ENCODE measurements at regions not wholly inside any gene's neighbourhood (a gene's known extent, or its start where the extent isn't known, plus 50 kb on each side); places are given as distances from the start of the nearest gene placed in this dataset.
"Not testable (repeated sequence)": the region's sequence is repeated elsewhere in the genome, so short reads cannot be mapped to it uniquely, and the experiment has no call there.

DNA sequence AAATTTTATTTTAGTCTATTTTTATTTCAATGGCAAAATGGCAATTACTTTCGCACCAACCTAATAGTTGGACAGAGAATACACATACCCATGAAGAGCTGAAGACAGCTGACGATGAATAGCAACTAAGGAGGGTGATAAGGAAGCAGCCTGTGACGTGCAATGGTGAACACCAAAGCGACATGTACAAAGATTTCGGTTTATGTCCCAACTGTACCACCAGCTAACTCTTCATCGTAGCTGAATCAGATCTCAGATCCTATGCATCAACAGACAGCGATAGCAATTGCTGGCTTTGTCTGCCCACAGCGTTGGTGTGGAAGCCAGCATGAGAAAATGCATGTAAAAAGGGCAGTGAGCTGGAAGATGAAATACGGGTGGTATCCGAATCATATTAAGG is 130.6 kb upstream of the ANKH start:
- H3K4me3 ChIP-seq (ENCODE audit: control insufficient read depth, low read depth, low read length), result no peak overlapping the region
- TF ChIP-seq, protein P1, sequence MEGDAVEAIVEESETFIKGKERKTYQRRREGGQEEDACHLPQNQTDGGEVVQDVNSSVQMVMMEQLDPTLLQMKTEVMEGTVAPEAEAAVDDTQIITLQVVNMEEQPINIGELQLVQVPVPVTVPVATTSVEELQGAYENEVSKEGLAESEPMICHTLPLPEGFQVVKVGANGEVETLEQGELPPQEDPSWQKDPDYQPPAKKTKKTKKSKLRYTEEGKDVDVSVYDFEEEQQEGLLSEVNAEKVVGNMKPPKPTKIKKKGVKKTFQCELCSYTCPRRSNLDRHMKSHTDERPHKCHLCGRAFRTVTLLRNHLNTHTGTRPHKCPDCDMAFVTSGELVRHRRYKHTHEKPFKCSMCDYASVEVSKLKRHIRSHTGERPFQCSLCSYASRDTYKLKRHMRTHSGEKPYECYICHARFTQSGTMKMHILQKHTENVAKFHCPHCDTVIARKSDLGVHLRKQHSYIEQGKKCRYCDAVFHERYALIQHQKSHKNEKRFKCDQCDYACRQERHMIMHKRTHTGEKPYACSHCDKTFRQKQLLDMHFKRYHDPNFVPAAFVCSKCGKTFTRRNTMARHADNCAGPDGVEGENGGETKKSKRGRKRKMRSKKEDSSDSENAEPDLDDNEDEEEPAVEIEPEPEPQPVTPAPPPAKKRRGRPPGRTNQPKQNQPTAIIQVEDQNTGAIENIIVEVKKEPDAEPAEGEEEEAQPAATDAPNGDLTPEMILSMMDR (IDR thresholded peaks at IDR 0.05; ENCODE audit: control insufficient read depth, insufficient read depth, low read depth, low read length, missing control alignments), result no peak
- no peak for DNase-seq (ENCODE audit: low read depth)

DNA sequence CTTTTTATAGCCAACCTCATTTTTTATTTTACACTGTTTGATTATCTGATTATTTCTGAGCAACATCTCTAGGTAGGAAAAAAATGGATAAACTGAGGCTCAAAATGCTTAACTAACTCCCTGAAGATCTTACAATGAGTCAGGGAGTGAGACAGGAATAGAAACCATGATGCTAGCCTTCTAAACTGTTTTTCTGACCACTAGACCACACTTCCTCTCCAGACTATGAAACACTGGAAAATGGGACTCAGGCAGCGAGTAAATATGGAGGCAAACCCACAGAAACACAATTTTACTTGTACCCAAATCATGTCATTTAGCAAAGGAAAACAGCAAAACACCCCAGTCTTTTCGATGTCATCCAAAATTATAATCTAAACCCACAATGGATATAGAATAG is 129.9 kb upstream of the ANKH start:
- H3K4me3 ChIP-seq (ENCODE audit: control insufficient read depth, low read depth, low read length), result no peak overlapping the region
- TF ChIP-seq, protein P1 (IDR thresholded peaks at IDR 0.05; ENCODE audit: control insufficient read depth, insufficient read depth, low read depth, low read length, missing control alignments), result no peak
- DNase-seq (ENCODE audit: low read depth), result no peak

DNA sequence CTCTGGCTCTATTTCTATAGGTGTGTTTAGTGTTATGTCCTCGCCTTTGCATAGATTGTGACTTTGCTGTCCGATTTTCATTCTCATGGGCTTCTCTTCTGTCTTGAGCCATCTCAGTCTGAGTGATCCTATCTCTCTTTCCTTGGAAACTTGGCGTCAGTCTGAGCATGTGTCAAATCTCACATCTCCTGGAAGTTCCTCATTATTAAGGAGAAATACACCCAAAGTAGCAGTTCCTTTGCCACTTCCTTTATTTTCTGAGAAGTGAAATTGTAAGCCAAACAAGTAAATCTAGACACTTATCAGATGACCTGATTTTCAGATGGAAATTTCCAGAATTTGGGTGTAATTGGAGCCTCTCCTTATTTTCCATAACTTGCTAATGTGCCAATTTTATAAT is 126.9 kb upstream of the ANKH start:
- no peak for DNase-seq (ENCODE audit: low read depth)
- no peak overlapping the region for H3K4me3 ChIP-seq (ENCODE audit: control insufficient read depth, low read depth, low read length)
- TF ChIP-seq, protein P1 (IDR thresholded peaks at IDR 0.05; ENCODE audit: control insufficient read depth, insufficient read depth, low read depth, low read length, missing control alignments), result no peak

DNA sequence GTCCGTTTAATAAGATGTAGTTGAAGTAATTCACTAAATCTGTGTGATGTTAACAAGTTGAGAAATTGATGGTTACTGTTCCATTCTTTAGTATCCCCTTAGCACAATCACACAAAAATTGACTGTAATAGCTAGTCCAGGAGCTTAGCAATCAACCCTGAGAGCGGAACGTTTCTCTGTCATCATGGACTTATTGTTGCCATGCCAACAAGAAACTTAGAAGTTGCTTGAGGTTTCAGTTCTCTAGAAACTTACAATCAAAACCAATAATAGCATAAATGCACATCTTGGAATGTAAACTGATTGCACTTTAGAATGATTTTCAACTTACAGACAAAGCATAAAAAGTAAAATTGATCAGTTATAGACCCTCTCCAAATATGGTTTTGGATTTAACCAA is 125.4 kb upstream of the ANKH start:
- H3K4me3 ChIP-seq (ENCODE audit: control insufficient read depth, low read depth, low read length), result no peak overlapping the region
- TF ChIP-seq, protein P1 (IDR thresholded peaks at IDR 0.05; ENCODE audit: control insufficient read depth, insufficient read depth, low read depth, low read length, missing control alignments), result no peak
- no peak for DNase-seq (ENCODE audit: low read depth)

DNA sequence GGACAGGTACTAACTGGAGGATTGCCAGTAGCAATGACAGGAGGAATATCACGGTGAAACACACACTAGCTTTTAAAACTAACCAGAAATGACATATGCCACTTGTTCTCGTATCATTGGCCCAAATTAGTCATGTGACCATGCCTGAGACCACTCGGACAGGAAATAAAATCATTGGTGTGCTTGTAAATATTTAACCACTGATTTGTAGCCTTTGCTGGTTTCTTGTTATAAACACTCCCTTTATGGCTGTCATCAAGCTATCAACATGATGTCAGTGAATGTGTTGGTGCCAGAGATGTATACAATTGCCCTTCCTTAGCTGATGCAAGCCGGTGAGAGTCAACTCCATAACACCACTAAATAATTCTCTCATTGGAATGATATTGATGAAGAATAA is 123.7 kb upstream of the ANKH start:
- no peak for DNase-seq (ENCODE audit: low read depth)
- H3K4me3 ChIP-seq (ENCODE audit: control insufficient read depth, low read depth, low read length), result no peak overlapping the region
- TF ChIP-seq, protein P1 (IDR thresholded peaks at IDR 0.05; ENCODE audit: control insufficient read depth, insufficient read depth, low read depth, low read length, missing control alignments), result no peak

DNA sequence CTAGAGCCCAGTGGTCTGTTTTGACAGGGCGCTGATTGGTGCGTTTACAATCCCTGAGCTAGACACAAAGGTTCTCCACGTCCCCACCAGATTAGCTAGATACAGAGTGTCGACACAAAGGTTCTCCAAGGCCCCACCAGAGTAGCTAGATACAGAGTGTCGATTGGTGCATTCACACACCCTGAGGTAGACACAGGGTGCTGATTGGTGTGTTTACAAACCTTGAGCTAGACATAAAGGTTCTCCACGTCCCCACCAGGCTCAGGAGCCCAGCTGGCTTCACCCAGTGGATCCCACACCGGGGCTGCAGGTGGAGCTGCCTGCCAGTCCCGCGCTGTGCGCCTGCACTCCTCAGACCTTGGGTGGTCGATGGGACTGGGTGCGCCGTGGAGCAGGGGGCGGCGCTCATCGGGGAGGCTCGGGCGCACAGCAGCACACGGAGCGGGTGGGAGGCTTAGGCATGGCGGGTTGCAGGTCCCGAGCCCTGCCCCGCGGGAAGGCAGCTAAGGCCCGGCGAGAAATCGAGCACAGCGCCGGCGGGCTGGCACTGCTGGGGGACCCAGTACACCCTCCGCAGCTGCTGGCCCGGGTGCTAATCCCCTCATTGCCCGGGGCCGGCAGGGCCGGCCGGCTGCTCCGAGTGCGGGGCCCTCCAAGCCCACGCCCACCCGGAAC is 122.0 kb upstream of the ANKH start:
- DNase-seq (ENCODE audit: low read depth), result not testable (repeated sequence)
- H3K4me3 ChIP-seq (ENCODE audit: control insufficient read depth, low read depth, low read length), result peak overlapping the region; percentile 49

DNA sequence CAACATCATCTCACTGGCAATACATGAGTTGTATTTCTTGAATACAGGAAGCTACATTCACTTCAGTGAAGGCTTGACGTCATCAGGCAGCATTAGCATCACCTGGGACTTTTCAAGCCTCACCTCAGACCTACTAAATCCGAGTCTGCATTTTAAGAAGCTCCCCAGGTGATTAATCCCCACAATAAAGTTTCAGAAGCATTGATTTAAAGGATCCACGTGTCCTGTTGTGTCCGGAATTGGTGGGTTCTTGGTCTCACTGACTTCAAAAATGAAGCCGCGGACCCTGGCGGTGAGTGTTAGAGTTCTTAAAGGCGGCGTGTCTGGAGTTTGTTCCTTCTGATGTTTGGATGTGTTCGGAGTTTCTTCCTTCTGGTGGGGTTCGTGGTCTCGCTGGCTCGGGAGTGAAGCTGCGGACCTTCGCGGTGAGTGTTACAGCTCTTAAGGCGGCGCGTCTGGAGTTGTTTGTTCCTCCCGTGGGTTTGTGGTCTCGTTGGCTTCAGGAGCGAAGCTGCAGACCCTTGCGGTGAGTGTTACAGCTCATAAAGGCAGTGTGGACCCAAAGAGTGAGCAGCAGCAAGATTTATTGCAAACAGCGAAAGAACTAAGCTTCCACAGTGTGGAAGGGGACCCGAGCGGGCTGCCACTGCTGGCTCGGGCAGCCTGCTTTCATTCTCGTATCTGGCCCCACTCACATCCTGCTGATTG is 121.3 kb upstream of the ANKH start:
- H3K4me3 ChIP-seq (ENCODE audit: control insufficient read depth, low read depth, low read length), result peak overlapping the region; percentile 49
- DNase-seq (ENCODE audit: low read depth), result not testable (repeated sequence)
- TF ChIP-seq, protein P1 (IDR thresholded peaks at IDR 0.05; ENCODE audit: control insufficient read depth, insufficient read depth, low read depth, low read length, missing control alignments), result peak; percentile 14

All from AG09309 (cell line).